GM20000 (cell line): ENCODE measurements at regions not wholly inside any gene's neighbourhood (a gene's known extent, or its start where the extent isn't known, plus 50 kb on each side); places are given as distances from the start of the nearest gene placed in this dataset.

ENCODE experiments used
- DNase-seq: peaks from one replicate; pipeline ENCODE4 v3.0.0; 2012; ENCODE audit warnings: low spot score
- CTCF ChIP-seq: IDR thresholded peaks from 2 replicates; pipeline ENCODE4 v1.5.1; 2012; ENCODE audit warnings: mild to moderate bottlenecking, control low read depth; ENCODE audit errors: extremely low read depth, missing control alignments

DNA sequence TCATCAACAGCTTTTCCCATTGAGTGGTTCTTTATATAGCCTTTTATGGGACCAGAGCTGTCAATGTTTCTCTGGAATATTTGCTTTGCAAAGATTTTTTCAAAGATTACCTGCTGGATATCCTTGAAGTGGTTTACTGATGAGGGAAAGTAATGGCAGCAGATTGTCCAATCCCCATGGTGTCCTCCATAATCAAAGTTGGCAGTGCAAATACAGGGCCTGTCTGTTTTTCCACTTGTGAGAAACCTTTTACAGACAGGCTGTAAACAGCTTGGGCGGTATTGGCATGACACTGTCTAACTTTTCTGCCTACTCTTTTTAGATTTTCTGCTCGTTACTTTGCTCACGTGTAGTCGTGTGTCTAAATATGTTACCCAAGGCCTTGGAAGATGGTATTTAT, 641.9 kb upstream of the NR3C2 start:
- no peak for TF ChIP-seq CTCF
- DNase-seq: no peak

GRCh38 chr4:149077181-149077580, 635.0 kb upstream of the NR3C2 start:
- DNase-seq: no peak
- TF ChIP-seq CTCF: no peak

DNA sequence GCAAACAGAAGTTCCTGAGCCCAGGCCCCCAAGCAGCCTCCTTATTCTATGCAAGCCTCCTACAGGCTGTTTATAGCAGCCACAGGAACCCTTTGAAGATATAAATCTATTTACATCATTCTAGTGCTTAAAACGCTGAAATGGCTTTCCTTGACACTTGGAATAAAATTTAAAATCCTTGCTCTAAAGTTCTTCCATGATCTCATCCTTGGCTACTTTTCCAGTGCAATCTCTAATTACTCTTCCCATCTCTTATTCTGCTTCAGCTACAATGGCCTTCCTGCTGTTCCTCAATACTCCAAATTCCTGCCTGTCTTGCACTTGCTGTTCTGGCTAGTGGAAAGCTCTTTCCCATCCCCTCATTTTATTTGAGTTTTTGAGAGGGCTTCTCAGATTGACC, 634.2 kb upstream of the NR3C2 start:
- no peak for TF ChIP-seq CTCF
- no peak for DNase-seq

- no peak for TF ChIP-seq CTCF
- no peak for DNase-seq
Observed at GRCh38 chr4:149072384-149072783, 630.2 kb upstream of the NR3C2 start.

- no peak for DNase-seq
- no peak for TF ChIP-seq CTCF
Observed at GRCh38 chr4:149065753-149066152, 623.5 kb upstream of the NR3C2 start.

DNA sequence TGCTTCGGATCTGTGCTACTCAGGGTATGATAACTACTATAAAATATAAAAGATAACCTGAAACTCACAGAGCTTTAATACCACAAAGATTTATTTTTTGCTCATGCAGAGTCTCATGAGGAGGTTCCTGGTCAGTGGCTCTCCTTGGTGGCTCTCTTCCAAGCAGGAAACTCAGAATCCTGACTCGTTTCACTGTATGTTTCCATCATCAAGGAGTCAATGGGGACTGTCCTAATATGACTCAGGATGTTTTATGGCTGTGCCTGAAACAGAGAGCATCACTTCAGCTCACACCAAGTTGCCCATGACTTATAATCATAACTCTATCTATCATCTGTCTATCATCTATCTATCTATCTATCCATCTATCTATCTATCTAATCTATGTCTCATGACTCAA, 620.8 kb upstream of the NR3C2 start:
- TF ChIP-seq CTCF: no peak
- DNase-seq: no peak

GRCh38 chr4:149057594-149057993, 615.4 kb upstream of the NR3C2 start:
- TF ChIP-seq CTCF: no peak
- no peak for DNase-seq

DNA sequence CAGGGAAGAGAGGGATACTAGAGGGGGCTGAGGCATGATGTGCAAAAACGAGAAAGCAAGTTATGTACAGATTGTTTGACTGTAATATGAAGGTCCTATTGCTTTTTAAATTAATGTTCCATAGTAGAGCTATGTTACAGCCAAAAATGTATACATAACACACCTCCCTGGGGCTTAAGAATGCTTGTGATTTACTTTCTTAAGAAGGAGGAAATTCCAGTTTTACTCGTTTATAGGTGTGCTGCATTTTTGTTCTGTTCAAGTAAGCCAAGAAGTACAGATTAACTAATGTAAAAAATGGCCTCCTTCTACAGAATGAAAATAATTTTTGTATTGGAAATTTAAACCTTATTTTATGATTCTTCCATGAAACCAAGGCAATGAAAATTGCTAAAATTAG, 614.4 kb upstream of the NR3C2 start:
- no peak for TF ChIP-seq CTCF

More for the DNA sequence above, 614.4 kb upstream of the NR3C2 start:
- DNase-seq: no peak
